Prostate gland (tissue), 2 donors: ENCODE measurements at regions not wholly inside any gene's neighbourhood (a gene's known extent, or its start where the extent isn't known, plus 50 kb on each side); places are given as distances from the start of the nearest gene placed in this dataset.

Experiments used
- POLR2A ChIP-seq: fragments of 450-650 bp; IDR thresholded peaks from one replicate; pipeline ENCODE4 v1.6.1; 2016; ENCODE audit warnings: antibody characterized with exemption, mild to moderate bottlenecking
- TF ChIP-seq, protein P1 (sequence below), 4 experiments: fragments of 200-600 bp in 2 of 4; fragments of 450-650 bp in 2 of 4; sonication (generic) in 2 of 4; IDR thresholded peaks; 1 replicate in 3 of 4; 2 replicates in 1 of 4; pipeline ENCODE4 v1.5.1; 2016 to 2019; ENCODE audit warnings: antibody characterized with exemption in 4 of 4, mild to moderate bottlenecking in 2 of 4, moderate library complexity in 2 of 4

DNA sequence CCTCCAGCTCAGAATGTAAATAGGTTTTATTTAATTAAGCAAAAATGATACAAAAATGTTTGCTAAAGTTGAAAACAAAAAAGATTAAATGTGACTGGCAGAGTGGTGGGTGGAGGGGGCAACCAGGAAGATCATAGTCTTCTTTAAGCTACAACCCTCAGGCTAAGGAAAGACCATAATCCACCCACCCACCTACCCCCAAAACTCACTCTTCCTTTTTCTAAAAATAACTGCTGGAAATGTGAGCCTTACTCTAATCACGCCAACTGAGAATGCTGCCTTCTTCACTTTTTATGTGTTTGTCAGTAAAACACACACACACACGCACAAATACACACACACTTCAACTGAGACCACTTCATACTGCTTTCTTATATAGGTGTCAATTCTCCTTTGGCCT lies 230.0 kb upstream of the EGLN3 start:
- TF ChIP-seq, protein P1, sequence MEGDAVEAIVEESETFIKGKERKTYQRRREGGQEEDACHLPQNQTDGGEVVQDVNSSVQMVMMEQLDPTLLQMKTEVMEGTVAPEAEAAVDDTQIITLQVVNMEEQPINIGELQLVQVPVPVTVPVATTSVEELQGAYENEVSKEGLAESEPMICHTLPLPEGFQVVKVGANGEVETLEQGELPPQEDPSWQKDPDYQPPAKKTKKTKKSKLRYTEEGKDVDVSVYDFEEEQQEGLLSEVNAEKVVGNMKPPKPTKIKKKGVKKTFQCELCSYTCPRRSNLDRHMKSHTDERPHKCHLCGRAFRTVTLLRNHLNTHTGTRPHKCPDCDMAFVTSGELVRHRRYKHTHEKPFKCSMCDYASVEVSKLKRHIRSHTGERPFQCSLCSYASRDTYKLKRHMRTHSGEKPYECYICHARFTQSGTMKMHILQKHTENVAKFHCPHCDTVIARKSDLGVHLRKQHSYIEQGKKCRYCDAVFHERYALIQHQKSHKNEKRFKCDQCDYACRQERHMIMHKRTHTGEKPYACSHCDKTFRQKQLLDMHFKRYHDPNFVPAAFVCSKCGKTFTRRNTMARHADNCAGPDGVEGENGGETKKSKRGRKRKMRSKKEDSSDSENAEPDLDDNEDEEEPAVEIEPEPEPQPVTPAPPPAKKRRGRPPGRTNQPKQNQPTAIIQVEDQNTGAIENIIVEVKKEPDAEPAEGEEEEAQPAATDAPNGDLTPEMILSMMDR (IDR thresholded peaks at IDR 0.05) = no peak
- TF ChIP-seq POLR2A = no peak
